WI38 (cell line): ENCODE measurements at regions not wholly inside any gene's neighbourhood (a gene's known extent, or its start where the extent isn't known, plus 50 kb on each side); places are given as distances from the start of the nearest gene placed in this dataset.

Experiments used
- H3K4me3 ChIP-seq: 2 replicates; pipeline ENCODE4 v1.5.1; 2011; ENCODE audit warnings: low read depth, mild to moderate bottlenecking, control low read depth, low read length
- TF ChIP-seq, protein P1 (sequence below): IDR thresholded peaks from 2 replicates; pipeline ENCODE4 v1.5.1; 2012; ENCODE audit warnings: low read depth, mild to moderate bottlenecking, control low read depth, low read length

DNA sequence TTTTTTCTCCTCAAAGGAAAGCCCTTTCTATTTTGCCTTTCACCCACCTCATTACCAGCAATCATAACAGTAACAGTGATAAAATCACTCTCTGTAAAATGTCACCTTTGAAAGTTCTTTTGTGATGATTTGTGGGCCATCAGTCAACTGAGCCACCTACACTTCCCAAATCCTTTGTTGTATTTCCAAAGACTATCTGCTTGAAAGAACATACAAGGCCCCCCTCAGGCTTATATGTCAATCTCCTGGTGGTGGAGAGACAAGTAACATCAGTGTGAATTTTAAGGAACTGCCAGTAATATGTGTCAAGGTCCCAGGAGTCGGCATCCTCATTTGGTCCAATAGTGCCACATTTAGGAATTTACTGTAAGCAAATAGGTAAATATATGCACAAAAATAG is 161.1 kb upstream of the EOMES start:
- TF ChIP-seq, protein P1, sequence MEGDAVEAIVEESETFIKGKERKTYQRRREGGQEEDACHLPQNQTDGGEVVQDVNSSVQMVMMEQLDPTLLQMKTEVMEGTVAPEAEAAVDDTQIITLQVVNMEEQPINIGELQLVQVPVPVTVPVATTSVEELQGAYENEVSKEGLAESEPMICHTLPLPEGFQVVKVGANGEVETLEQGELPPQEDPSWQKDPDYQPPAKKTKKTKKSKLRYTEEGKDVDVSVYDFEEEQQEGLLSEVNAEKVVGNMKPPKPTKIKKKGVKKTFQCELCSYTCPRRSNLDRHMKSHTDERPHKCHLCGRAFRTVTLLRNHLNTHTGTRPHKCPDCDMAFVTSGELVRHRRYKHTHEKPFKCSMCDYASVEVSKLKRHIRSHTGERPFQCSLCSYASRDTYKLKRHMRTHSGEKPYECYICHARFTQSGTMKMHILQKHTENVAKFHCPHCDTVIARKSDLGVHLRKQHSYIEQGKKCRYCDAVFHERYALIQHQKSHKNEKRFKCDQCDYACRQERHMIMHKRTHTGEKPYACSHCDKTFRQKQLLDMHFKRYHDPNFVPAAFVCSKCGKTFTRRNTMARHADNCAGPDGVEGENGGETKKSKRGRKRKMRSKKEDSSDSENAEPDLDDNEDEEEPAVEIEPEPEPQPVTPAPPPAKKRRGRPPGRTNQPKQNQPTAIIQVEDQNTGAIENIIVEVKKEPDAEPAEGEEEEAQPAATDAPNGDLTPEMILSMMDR, result no peak
- no peak overlapping the region for H3K4me3 ChIP-seq

- H3K4me3 ChIP-seq, result no peak overlapping the region
- TF ChIP-seq, protein P1, result no peak
Measured at GRCh38 chr3:27885641-27886040, 163.5 kb upstream of the EOMES start.

DNA sequence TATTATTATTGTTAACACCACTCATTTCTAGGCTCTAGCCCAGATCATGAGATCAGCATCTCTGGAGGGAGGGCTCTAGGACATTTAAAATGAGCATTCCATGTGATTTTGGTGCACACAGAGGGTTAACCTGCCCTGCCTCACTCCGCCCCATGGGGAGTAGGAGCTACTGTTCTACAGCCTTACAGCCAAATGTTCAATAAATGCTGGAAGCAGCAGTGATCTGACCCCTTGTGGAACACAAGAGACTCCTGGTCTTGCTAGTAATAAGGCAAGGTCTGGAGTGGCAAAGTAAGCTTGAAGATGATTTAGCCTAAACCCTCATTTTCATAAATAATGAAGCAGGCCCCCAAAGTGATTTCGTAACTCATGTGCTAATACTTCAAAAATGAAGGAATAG is 166.4 kb upstream of the EOMES start:
- TF ChIP-seq, protein P1, result no peak
- no peak overlapping the region for H3K4me3 ChIP-seq

- TF ChIP-seq, protein P1, result no peak
- H3K4me3 ChIP-seq, result no peak overlapping the region
Measured at GRCh38 chr3:27889745-27890144, 167.6 kb upstream of the EOMES start.

DNA sequence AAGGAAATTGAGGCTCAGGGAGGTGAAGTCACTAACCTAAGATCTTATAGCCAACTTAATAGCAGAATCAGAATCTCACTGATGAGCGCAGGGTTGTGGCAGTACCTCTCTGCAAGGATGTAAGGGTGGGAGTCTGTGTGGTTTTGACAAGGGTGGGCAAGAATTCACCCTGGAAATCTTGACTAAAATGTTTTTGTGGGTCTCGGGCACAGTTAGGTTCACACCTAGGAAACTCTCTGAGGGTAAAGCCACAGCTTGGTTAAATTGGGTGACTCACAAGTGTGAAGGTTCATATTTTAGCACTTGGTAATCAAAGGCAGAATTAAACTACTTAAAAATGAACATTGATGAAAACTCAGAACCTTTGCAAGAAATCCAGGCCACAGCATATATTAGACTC is 178.2 kb upstream of the EOMES start:
- H3K4me3 ChIP-seq, result no peak overlapping the region
- TF ChIP-seq, protein P1, result no peak

GRCh38 chr3:27903446-27903845 is 181.3 kb upstream of the EOMES start:
- TF ChIP-seq, protein P1, result no peak
- no peak overlapping the region for H3K4me3 ChIP-seq

DNA sequence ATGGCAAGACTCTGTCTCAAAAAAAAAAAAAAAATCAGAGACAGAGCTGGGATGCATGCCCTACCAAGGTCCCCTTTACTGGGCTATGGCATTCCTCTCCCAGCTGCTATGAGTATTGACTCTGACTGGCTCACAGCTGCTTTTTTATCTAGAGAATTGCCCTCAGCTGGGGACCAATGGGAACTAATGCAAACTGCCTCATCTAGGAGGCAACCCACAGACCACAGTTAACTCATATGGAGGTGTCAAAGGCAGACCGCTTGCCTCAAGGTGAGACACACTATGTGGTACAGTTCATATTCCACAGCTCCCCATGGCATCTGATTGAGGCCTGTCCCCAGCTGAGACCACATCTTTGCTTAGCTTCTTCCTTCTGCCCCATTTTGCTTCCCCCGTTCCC is 183.5 kb upstream of the EOMES start:
- H3K4me3 ChIP-seq, result no peak overlapping the region
- TF ChIP-seq, protein P1, result no peak
